Thoracic aorta (tissue), 2 donors: ENCODE measurements at regions not wholly inside any gene's neighbourhood (a gene's known extent, or its start where the extent isn't known, plus 50 kb on each side); places are given as distances from the start of the nearest gene placed in this dataset.

Source experiments
- ATAC-seq: fragments of 150-250 bp; one replicate; pipeline ENCODE4 v1.8.0; 2017; ENCODE audit warnings: low read depth; ENCODE audit not compliant: insufficient number of reproducible peaks, low FRiP score
- DNase-seq: peaks from one replicate; pipeline ENCODE4 v3.0.0-alpha.2; 2020; ENCODE audit warnings: low spot score
- H3K27ac ChIP-seq, 2 donors: fragments of 200-600 bp; sonication (generic); 1 replicate in 1 of 2; 2 replicates in 1 of 2; pipeline ENCODE4 v1.5.1; 2016; ENCODE audit warnings: mild to moderate bottlenecking in 2 of 2, moderate library complexity in 2 of 2
- H3K27me3 ChIP-seq: fragments of 200-600 bp; sonication (generic); replicated peaks from 2 replicates; pipeline ENCODE4 v1.6.0; 2016; ENCODE audit warnings: mild to moderate bottlenecking; ENCODE audit not compliant: insufficient read depth
- H3K36me3 ChIP-seq: fragments of 200-600 bp; sonication (generic); one replicate; pipeline ENCODE4 v1.5.1; 2016
- H3K4me1 ChIP-seq, 2 donors: fragments of 200-600 bp; sonication (generic); 1 replicate in 1 of 2; 2 replicates in 1 of 2; pipeline versions ENCODE4 v1.5.1 to v1.6.0; 2016; ENCODE audit warnings: low read depth in 2 of 2, mild to moderate bottlenecking in 1 of 2; ENCODE audit not compliant: control insufficient read depth in 1 of 2
- H3K4me3 ChIP-seq: fragments of 200-600 bp; sonication (generic); 2 replicates; pipeline ENCODE4 v1.5.1; 2016; ENCODE audit warnings: mild to moderate bottlenecking
- H3K9me3 ChIP-seq: fragments of 200-600 bp; sonication (generic); 2 replicates; pipeline ENCODE4 v1.5.1; 2016
- TF ChIP-seq, protein P1 (sequence below): fragments of 200-600 bp; sonication (generic); IDR thresholded peaks from one replicate; pipeline ENCODE4 v1.5.1; 2019; ENCODE audit warnings: antibody characterized with exemption

DNA sequence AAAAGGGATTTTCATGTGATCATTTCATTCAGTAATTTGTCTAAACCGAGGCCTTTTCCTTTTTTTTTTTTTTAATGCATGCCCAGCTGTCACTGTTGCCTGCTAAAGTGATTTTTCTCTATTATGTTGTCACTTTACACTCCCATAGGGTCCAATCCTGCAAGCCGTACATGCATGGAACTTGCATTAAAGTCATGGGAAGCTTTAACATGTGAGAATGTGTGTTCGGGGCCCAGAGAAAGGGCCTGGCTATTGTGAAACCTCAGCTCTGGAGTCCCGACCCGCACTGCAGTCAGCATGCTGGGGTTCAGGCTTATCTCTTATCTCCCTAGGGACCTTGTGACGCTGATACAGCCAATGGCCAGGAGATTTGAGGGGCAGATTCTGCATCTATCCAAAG is 474.6 kb downstream of the SLC4A3 start:
- Histone ChIP-seq H3K4me3 (no peak overlapping the region), H3K36me3 (no peaks in the 10 kb centered on the region), H3K9me3 (no peaks in the 10 kb centered on the region), H3K27me3 (no peaks in the 10 kb centered on the region), H3K27ac (no peak overlapping the region), H3K4me1 (peaks cover 0 to 8% of the 10 kb centered on the region in 2 donors)
- TF ChIP-seq, protein P1, sequence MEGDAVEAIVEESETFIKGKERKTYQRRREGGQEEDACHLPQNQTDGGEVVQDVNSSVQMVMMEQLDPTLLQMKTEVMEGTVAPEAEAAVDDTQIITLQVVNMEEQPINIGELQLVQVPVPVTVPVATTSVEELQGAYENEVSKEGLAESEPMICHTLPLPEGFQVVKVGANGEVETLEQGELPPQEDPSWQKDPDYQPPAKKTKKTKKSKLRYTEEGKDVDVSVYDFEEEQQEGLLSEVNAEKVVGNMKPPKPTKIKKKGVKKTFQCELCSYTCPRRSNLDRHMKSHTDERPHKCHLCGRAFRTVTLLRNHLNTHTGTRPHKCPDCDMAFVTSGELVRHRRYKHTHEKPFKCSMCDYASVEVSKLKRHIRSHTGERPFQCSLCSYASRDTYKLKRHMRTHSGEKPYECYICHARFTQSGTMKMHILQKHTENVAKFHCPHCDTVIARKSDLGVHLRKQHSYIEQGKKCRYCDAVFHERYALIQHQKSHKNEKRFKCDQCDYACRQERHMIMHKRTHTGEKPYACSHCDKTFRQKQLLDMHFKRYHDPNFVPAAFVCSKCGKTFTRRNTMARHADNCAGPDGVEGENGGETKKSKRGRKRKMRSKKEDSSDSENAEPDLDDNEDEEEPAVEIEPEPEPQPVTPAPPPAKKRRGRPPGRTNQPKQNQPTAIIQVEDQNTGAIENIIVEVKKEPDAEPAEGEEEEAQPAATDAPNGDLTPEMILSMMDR, result no peak
- ATAC-seq (no peak), DNase-seq (no peak)

DNA sequence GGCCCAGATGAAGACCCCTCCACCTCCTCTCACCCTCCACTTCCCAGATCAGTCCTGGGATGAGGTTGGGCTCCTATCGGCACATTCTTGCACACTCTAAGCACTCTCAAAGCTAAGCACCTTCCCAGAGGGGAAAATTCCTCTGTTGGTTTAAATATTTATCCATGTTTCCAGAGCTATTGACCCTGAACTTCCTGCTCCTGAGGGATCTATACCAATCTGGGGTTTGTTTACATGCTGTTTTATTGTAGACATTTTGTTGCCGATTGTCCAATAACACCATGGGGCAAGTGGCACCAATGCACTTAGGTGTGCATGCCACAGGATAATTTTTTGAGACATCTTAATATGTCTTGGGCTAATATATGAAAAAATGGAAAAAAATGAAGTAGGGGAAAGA is 476.2 kb downstream of the SLC4A3 start:
- no peak overlapping the region for H3K27ac ChIP-seq

DNA sequence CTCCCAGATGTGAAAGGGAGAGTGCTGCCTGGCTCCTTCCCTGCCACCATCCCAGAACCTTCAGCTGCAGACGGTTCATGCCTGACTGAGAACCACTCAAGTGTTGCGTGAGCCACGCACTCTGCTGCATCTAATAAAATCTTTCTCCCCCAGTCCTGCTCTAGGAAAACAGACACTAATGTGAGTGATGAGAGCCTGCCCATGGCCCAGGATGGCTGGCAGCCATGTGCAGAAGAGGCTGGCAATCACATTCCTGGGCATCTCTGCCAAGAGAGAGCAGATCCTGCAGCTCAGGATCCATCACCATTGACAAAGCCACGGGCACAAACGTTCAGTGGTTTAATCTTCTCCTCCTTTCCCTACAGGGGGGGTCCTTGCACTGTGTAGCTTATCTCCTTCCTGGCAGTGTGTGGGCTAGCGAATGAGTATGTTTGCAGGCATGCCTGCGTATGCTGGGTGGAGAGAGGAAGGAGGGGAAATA is 477.5 kb downstream of the SLC4A3 start:
- H3K27ac ChIP-seq, result no peak overlapping the region
- H3K36me3 ChIP-seq, result no peaks in the 10 kb centered on the region
- H3K4me3 ChIP-seq, result no peak overlapping the region
- H3K4me1 ChIP-seq, result peaks cover 0 to 8% of the 10 kb centered on the region in 2 donors
- DNase-seq, result peak; percentile 5
- ATAC-seq, result no peak
- TF ChIP-seq, protein P1, result no peak
- no peaks in the 10 kb centered on the region for H3K27me3 ChIP-seq
- H3K9me3 ChIP-seq, result no peaks in the 10 kb centered on the region

More for the DNA sequence above, 476.2 kb downstream of the SLC4A3 start:
- Histone ChIP-seq H3K9me3 (no peaks in the 10 kb centered on the region), H3K4me1 (peaks cover 0 to 8% of the 10 kb centered on the region in 2 donors), H3K27me3 (no peaks in the 10 kb centered on the region), H3K36me3 (no peaks in the 10 kb centered on the region), H3K4me3 (no peak overlapping the region)
- DNase-seq (no peak), ATAC-seq (no peak)
- TF ChIP-seq, protein P1, result no peak

DNA sequence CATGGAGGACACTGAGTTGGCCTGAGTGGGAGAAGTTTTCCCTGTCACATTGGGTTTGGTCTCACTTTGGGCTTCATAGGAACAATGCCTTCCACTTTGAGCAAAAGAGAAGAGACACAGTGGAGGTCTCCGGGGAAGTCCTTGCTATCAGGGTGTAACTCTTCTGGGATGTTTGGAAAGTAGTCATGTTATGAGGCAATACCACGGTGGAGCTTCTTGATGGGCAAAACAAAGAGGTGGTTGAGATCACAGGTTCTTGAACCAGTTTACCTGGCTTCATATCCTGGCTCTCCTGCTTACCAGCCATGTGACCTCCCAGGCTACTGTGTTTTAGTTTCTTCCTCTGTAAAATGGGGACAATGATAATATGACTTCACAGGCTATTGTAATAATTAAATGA is 478.6 kb downstream of the SLC4A3 start:
- no peak for DNase-seq
- H3K4me1 ChIP-seq, result peaks cover 0 to 8% of the 10 kb centered on the region in 2 donors
- no peaks in the 10 kb centered on the region for H3K9me3 ChIP-seq
- H3K36me3 ChIP-seq, result no peaks in the 10 kb centered on the region
- TF ChIP-seq, protein P1, result no peak
- no peaks in the 10 kb centered on the region for H3K27me3 ChIP-seq
- no peak overlapping the region for H3K4me3 ChIP-seq
- no peak overlapping the region for H3K27ac ChIP-seq
- no peak for ATAC-seq

DNA sequence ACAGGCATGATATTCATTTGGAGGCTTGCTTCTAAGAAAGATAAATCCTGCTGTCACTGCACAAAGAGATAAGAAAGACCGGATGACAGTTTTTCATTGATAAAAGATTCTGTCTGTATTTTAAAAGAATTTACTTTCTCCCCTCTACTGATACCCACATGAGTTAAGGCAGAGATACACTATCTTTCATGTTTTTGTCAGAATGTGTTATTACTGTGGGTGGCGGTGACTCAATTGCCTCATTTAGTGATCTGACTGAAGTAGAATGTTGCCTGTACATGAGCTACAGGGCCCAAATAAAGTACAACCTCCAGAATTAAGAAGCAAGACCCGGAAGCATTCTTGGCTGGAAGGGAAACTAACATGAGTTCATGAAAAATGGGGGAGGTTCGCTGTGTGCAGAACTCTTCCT is 480.0 kb downstream of the SLC4A3 start:
- Histone ChIP-seq H3K9me3 (no peaks in the 10 kb centered on the region), H3K36me3 (no peaks in the 10 kb centered on the region), H3K4me3 (no peak overlapping the region), H3K27me3 (no peaks in the 10 kb centered on the region), H3K4me1 (peaks cover 0 to 8% of the 10 kb centered on the region in 2 donors), H3K27ac (no peak overlapping the region)
- ATAC-seq (no peak), DNase-seq (no peak)
- TF ChIP-seq, protein P1, result no peak
